ENCODE measurements at regions not wholly inside any gene's neighbourhood (a gene's known extent, or its start where the extent isn't known, plus 50 kb on each side); places are given as distances from the start of the nearest gene placed in this dataset.

GRCh38 chr5:98594098-98594497 lies 179.4 kb upstream of the RGMB start:
- TF ChIP-seq CTCF (IDR thresholded peaks at IDR 0.05) = no peak
- no peak for TF ChIP-seq EZH2 (IDR thresholded peaks at IDR 0.05; ENCODE audit: borderline replicate concordance, insufficient read depth, low read depth, low read length, poor library complexity, severe bottlenecking)
